ENCODE measurements at regions not wholly inside any gene's neighbourhood (a gene's known extent, or its start where the extent isn't known, plus 50 kb on each side); places are given as distances from the start of the nearest gene placed in this dataset.
"Not testable (repeated sequence)": the region's sequence is repeated elsewhere in the genome, so short reads cannot be mapped to it uniquely, and the experiment has no call there.

DNA sequence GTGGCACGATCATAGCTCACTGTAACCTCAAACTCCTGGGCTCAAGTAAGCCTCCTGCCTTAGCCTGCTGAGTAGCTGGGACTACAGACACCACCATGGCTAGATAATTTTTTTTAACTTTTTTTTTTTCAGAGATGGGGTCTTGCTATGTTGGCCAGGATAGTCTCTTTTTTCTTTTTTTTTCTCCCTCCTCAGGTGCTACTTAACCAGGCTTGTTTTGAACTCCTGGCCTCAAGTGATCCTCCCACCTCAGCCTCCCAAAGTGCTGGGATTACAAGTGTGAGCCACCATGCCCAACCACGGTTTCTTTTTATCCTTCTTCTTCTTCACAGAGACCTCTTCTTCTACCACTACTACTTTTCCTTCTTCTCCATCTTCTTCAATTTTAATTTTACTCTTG is 53.8 kb upstream of the MAP4 start:
- no peak overlapping the region for H3K4me3 ChIP-seq
- H3K9me3 ChIP-seq, result no peaks in the 10 kb centered on the region
- H3K27ac ChIP-seq, result peak overlapping the region in 1 of 2 donors; percentile 22
- no peaks in the 10 kb centered on the region for H3K27me3 ChIP-seq (replicated peaks; ENCODE audit: insufficient read depth)
- DNase-seq (ENCODE audit: low spot score), result no peak
- peaks cover 51 to 69% of the 10 kb centered on the region in 2 donors for H3K4me1 ChIP-seq (ENCODE audit: control insufficient read depth in 1 of 2, low read depth in 2 of 2)
- no peak for ATAC-seq (ENCODE audit: insufficient number of reproducible peaks, low FRiP score, low read depth)
- TF ChIP-seq, protein P1, sequence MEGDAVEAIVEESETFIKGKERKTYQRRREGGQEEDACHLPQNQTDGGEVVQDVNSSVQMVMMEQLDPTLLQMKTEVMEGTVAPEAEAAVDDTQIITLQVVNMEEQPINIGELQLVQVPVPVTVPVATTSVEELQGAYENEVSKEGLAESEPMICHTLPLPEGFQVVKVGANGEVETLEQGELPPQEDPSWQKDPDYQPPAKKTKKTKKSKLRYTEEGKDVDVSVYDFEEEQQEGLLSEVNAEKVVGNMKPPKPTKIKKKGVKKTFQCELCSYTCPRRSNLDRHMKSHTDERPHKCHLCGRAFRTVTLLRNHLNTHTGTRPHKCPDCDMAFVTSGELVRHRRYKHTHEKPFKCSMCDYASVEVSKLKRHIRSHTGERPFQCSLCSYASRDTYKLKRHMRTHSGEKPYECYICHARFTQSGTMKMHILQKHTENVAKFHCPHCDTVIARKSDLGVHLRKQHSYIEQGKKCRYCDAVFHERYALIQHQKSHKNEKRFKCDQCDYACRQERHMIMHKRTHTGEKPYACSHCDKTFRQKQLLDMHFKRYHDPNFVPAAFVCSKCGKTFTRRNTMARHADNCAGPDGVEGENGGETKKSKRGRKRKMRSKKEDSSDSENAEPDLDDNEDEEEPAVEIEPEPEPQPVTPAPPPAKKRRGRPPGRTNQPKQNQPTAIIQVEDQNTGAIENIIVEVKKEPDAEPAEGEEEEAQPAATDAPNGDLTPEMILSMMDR (IDR thresholded peaks at IDR 0.05), result no peak
- peaks cover 4% of the 10 kb centered on the region for H3K36me3 ChIP-seq

DNA sequence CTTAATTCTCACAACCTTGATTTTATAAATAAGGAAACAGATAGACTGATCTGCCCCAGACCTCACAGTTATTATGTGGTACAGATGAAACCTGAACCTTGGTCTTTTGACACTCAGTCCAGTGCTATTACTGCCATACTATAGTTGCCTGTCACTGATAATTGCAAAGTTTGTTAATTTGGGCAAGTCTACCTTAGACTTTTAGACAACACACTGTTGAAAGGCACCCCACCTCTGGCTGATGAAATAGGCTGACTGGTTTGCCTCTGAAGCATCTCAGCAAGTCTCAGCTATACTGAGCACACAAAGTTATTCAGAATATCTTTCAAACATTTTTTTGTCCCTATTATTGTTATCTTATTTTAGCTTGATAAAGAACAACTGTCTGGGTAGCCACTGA is 53.1 kb upstream of the MAP4 start:
- ATAC-seq (ENCODE audit: insufficient number of reproducible peaks, low FRiP score, low read depth) (no peak), DNase-seq (ENCODE audit: low spot score) (no peak)
- H3K9me3 ChIP-seq, result no peaks in the 10 kb centered on the region
- H3K4me3 ChIP-seq, result peak overlapping the region; percentile 20
- peaks cover 51 to 76% of the 10 kb centered on the region in 2 donors for H3K4me1 ChIP-seq (ENCODE audit: control insufficient read depth in 1 of 2, low read depth in 2 of 2)
- TF ChIP-seq, protein P1 (IDR thresholded peaks at IDR 0.05), result no peak
- peaks cover 4% of the 10 kb centered on the region for H3K36me3 ChIP-seq
- peak overlapping the region; percentile 18 to 40 for H3K27ac ChIP-seq
- H3K27me3 ChIP-seq (replicated peaks; ENCODE audit: insufficient read depth), result no peaks in the 10 kb centered on the region

DNA sequence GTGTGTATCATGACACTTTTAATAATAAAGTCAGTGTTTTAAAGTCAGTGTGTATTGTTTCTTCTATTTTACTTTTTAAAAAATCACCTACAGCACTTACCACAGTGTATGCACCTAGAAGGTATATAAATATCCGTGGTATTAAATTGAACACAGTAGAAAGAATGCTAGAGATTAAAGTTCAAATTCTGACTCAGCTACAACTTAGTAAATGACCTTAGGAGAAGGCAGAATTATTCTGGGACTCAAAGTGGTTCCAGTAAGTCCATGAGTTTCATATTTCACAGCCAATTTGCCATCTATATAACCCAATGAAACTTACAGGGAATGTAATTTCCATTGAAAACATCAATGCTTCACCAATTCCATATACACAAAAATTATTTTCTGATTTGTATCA is 52.7 kb upstream of the MAP4 start:
- H3K4me1 ChIP-seq (ENCODE audit: control insufficient read depth in 1 of 2, low read depth in 2 of 2), result peaks cover 51 to 81% of the 10 kb centered on the region in 2 donors
- no peak for ATAC-seq (ENCODE audit: insufficient number of reproducible peaks, low FRiP score, low read depth)

DNA sequence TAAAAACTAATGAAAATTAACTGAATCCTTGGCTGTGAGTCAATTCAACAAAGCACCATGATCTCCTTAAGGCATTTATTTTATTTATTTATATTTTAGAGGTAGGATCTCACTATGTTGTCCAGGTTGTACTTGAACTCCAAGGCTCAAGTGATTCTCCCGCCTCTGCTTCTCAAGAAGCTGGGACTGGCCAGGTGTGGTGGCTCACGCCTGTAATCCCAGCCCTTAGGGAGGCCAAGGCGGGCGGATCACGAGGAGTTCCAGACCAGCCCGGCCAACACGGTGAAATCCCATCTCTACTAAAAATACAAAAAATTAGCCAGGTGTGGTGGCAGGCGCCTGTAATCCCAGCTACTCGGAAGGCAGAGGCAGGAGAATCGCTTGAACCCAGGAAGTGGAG is 52.1 kb upstream of the MAP4 start:
- peak overlapping the region in 1 of 2 donors; percentile 40 for H3K27ac ChIP-seq
- H3K4me3 ChIP-seq; H3K36me3 ChIP-seq; DNase-seq (ENCODE audit: low spot score); ATAC-seq (ENCODE audit: insufficient number of reproducible peaks, low FRiP score, low read depth); H3K9me3 ChIP-seq; H3K27me3 ChIP-seq (replicated peaks; ENCODE audit: insufficient read depth): not testable (repeated sequence)
- peaks cover 51 to 85% of the 10 kb centered on the region in 2 donors for H3K4me1 ChIP-seq (ENCODE audit: control insufficient read depth in 1 of 2, low read depth in 2 of 2)

More for the DNA sequence above, 52.7 kb upstream of the MAP4 start:
- Histone ChIP-seq H3K27ac (peak overlapping the region; percentile 18 to 40), H3K36me3 (peaks cover 4% of the 10 kb centered on the region), H3K27me3 (replicated peaks; ENCODE audit: insufficient read depth) (no peaks in the 10 kb centered on the region), H3K4me3 (peak overlapping the region; percentile 20), H3K9me3 (no peaks in the 10 kb centered on the region)
- TF ChIP-seq, protein P1 (IDR thresholded peaks at IDR 0.05), result no peak
- DNase-seq (ENCODE audit: low spot score), result no peak

DNA sequence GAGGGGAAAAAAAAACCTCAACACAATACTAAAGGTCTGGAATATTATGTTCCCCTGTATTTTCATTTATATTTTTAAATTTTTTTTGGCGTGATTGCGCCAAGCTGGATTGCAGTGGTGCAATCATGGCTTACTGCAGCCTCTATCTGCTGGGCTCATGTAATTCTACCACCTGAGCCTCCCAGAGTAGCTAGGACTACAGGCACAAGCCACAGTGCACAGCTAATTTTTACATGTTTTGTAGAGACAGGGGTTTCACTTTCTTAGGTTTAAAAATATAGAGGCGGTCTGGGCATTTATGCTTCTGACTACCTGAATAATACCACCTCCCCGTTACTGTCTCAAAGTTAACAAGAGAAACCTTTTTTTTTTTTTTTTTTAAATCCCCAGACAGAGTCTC is 51.1 kb upstream of the MAP4 start:
- TF ChIP-seq, protein P1 (IDR thresholded peaks at IDR 0.05), result no peak
- Histone ChIP-seq H3K27me3 (replicated peaks; ENCODE audit: insufficient read depth) (no peaks in the 10 kb centered on the region), H3K36me3 (peaks cover 4% of the 10 kb centered on the region), H3K9me3 (no peaks in the 10 kb centered on the region), H3K4me3 (no peak overlapping the region), H3K4me1 (ENCODE audit: control insufficient read depth in 1 of 2, low read depth in 2 of 2) (peaks cover 46 to 75% of the 10 kb centered on the region in 2 donors), H3K27ac (no peak overlapping the region)
- no peak for DNase-seq (ENCODE audit: low spot score)
- ATAC-seq (ENCODE audit: insufficient number of reproducible peaks, low FRiP score, low read depth), result no peak
